ENCODE measurements at regions not wholly inside any gene's neighbourhood (a gene's known extent, or its start where the extent isn't known, plus 50 kb on each side); places are given as distances from the start of the nearest gene placed in this dataset.

GRCh38 chr22:27370987-27371386 is 430.6 kb downstream of the MN1 start:
- CTCF ChIA-PET (ENCODE audit: partially characterized antibody): interaction anchor here (0.5 kb wide), 1 partner anchor 126 kb away, joined by 3 read pairs; no protein-coding TSS in a partner anchor
- FAIRE-seq: no peak

More at GRCh38 chr22:27370987-27371386, 430.6 kb downstream of the MN1 start:
- peaks cover 2 to 7% (median 3%) of the 10 kb centered on the region in 4 experiments; a peak in 5 of 7 replicates for H3K4me1 ChIP-seq (replicated peaks in 1 of 4; ENCODE audit: control insufficient read depth in 3 of 4, insufficient read depth in 4 of 4, low read length in 3 of 4)
- no peak overlapping the region for H3K14ac ChIP-seq (ENCODE audit: insufficient read length)
- H3K4ac ChIP-seq (replicated peaks; ENCODE audit: insufficient read length, low read depth, low read length): no peak overlapping the region
- H3K4me3 ChIP-seq (ENCODE audit: extremely low read depth in 1 of 4, insufficient read depth in 2 of 4, low read depth in 3 of 4, low read length in 4 of 4): no peak overlapping the region
- H2AK5ac ChIP-seq (ENCODE audit: low read depth, low read length): no peak overlapping the region
- no peak overlapping the region for H2BK120ac ChIP-seq (replicated peaks; ENCODE audit: low read depth, low read length)
- POLR2A ChIA-PET (ENCODE audit: partially characterized antibody): no interaction called here
- H4K91ac ChIP-seq (replicated peaks; ENCODE audit: insufficient read length, low read length): no peak overlapping the region
- H3K79me1 ChIP-seq (ENCODE audit: low read depth, low read length): no peaks in the 10 kb centered on the region
- 0 out of 2 replicates have a peak overlapping the region, but pooled peaks have one; percentile 3 for H2BK15ac ChIP-seq (ENCODE audit: low read length)
- H2BK12ac ChIP-seq (ENCODE audit: low read depth, low read length): no peak overlapping the region
- H3K79me2 ChIP-seq (ENCODE audit: control insufficient read depth in 1 of 2, insufficient read depth in 2 of 2, low read length in 2 of 2): no peaks in the 10 kb centered on the region
- no peak overlapping the region for H2BK5ac ChIP-seq (ENCODE audit: low read depth, low read length)
- TF ChIP-seq ZNF274 (IDR thresholded peaks at IDR 0.05; ENCODE audit: borderline replicate concordance, extremely low read depth, low read length) (no peak), RAD21 (IDR thresholded peaks at IDR 0.05 in 1 of 2, conservative IDR thresholded peaks at IDR 0.05 in 1 of 2; ENCODE audit: low read depth in 2 of 2, low read length in 2 of 2) (no peak), NANOG (IDR thresholded peaks at IDR 0.05; ENCODE audit: insufficient read depth, low read depth, low read length, poor library complexity, severe bottlenecking) (no peak), RNF2 (IDR thresholded peaks at IDR 0.05; ENCODE audit: borderline replicate concordance, low read depth, low read length, missing control alignments, poor library complexity, severe bottlenecking) (no peak), TAF7 (optimal IDR thresholded peaks at IDR 0.05; ENCODE audit: borderline replicate concordance, low read depth, low read length) (no peak), SP4 (IDR thresholded peaks at IDR 0.05; ENCODE audit: low read length) (no peak), KDM1A (IDR thresholded peaks at IDR 0.05; ENCODE audit: borderline replicate concordance, low read length) (no peak), TBP (IDR thresholded peaks at IDR 0.05; ENCODE audit: low read depth, low read length) (no peak)
- TF ChIP-seq, protein P1, sequence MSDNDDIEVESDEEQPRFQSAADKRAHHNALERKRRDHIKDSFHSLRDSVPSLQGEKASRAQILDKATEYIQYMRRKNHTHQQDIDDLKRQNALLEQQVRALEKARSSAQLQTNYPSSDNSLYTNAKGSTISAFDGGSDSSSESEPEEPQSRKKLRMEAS (IDR thresholded peaks at IDR 0.05): no peak
- H4K20me1 ChIP-seq (replicated peaks in 1 of 2; ENCODE audit: control insufficient read depth in 1 of 2, insufficient read depth in 2 of 2, low read length in 2 of 2): no peaks in the 10 kb centered on the region
- H4K8ac ChIP-seq (ENCODE audit: extremely low read depth, insufficient read depth, low read length): no peak overlapping the region
- no peak overlapping the region for H3K4me2 ChIP-seq (ENCODE audit: insufficient read depth in 1 of 2, low read depth in 2 of 2, low read length in 2 of 2)
- WGBS, 2 experiments (ENCODE audit: extremely low coverage in 1 of 2, insufficient coverage in 1 of 2, insufficient read length in 1 of 2, insufficient replicate concordance in 2 of 2, low coverage in 1 of 2, low lambda C conversion rate in 2 of 2, missing lambda C conversion rate in 1 of 2): 91% methylated on average over 4 of the region's 4 CpGs; no CpG with 5 or more reads in 1 of the 2 experiments
- H2BK20ac ChIP-seq (ENCODE audit: low read length): no peak overlapping the region; the same call in 1 of the 2 replicates
- no peak overlapping the region for H3K18ac ChIP-seq (ENCODE audit: extremely low read depth, low read length)
- no peaks in the 10 kb centered on the region for H3K36me3 ChIP-seq (ENCODE audit: control insufficient read depth in 2 of 4, insufficient read depth in 4 of 4, low read length in 3 of 4)
- H3K23me2 ChIP-seq (ENCODE audit: low read depth, low read length): no peaks in the 10 kb centered on the region; the same call in 1 of the 2 replicates
- H3K56ac ChIP-seq (replicated peaks; ENCODE audit: insufficient read length, low read depth, low read length): no peak overlapping the region
- no peak for DNase-seq (ENCODE audit: low read depth in 1 of 2, low spot score in 2 of 2)
- no peaks in the 10 kb centered on the region for H3K9me3 ChIP-seq (ENCODE audit: insufficient read depth in 2 of 2, low read depth in 1 of 2, low read length in 1 of 2)
- no peak overlapping the region for H3K27ac ChIP-seq (ENCODE audit: low read depth, low read length)
- no peak overlapping the region for H2AFZ ChIP-seq (ENCODE audit: low read length)
- no peak overlapping the region for H3K23ac ChIP-seq (ENCODE audit: insufficient read length)
- H3K27me3 ChIP-seq (replicated peaks in 1 of 4; ENCODE audit: control insufficient read depth in 3 of 4, extremely low read depth in 1 of 4, insufficient read depth in 3 of 4, low read length in 3 of 4): no peaks in the 10 kb centered on the region
- H4K5ac ChIP-seq (ENCODE audit: insufficient read length, low read depth, low read length): no peak overlapping the region
- H3K9ac ChIP-seq (replicated peaks in 1 of 4; ENCODE audit: extremely low read depth in 1 of 4, low read depth in 3 of 4, low read length in 3 of 4): no peak overlapping the region

Data from H1 (cell line).